ENCODE measurements at regions not wholly inside any gene's neighbourhood (a gene's known extent, or its start where the extent isn't known, plus 50 kb on each side); places are given as distances from the start of the nearest gene placed in this dataset.

- Histone ChIP-seq H3K36me3 (ENCODE audit: low read depth) (no peaks in the 10 kb centered on the region), H3K4me1 (ENCODE audit: low read depth) (no peaks in the 10 kb centered on the region), H3K4me3 (no peak overlapping the region), H3K9me3 (peaks cover 20% of the 10 kb centered on the region)
- ATAC-seq = no peak
- intact Hi-C loops (cut with DNase I, micrococcal nuclease) = no loop called here
- no peak for TF ChIP-seq CTCF (IDR thresholded peaks at IDR 0.05)
- DNase-seq = no peak
These were observed 280.9 kb upstream of the CDH2 start for GRCh38 chr18:28457784-28458183.

- intact Hi-C loops (cut with DNase I, micrococcal nuclease) = no loop called here
- Histone ChIP-seq H3K9me3 (peaks cover 22% of the 10 kb centered on the region), H3K4me3 (no peak overlapping the region), H3K36me3 (ENCODE audit: low read depth) (no peaks in the 10 kb centered on the region), H3K4me1 (ENCODE audit: low read depth) (no peaks in the 10 kb centered on the region)
- ATAC-seq (no peak), DNase-seq (no peak)
- TF ChIP-seq CTCF (IDR thresholded peaks at IDR 0.05) = no peak
These were observed 279.0 kb upstream of the CDH2 start for GRCh38 chr18:28455971-28456370.

- H3K4me3 ChIP-seq = no peak overlapping the region
- no peaks in the 10 kb centered on the region for H3K36me3 ChIP-seq (ENCODE audit: low read depth)
- DNase-seq (no peak), ATAC-seq (no peak)
- intact Hi-C loops (cut with DNase I, micrococcal nuclease) = no loop called here
- no peak for TF ChIP-seq CTCF (IDR thresholded peaks at IDR 0.05)
- H3K4me1 ChIP-seq (ENCODE audit: low read depth) = no peaks in the 10 kb centered on the region
- peaks cover 40% of the 10 kb centered on the region for H3K9me3 ChIP-seq
These were observed 262.9 kb upstream of the CDH2 start for GRCh38 chr18:28439870-28440269.

- no peak for ATAC-seq
- TF ChIP-seq CTCF (IDR thresholded peaks at IDR 0.05) = no peak
- H3K9me3 ChIP-seq = peaks cover 34% of the 10 kb centered on the region
- no peaks in the 10 kb centered on the region for H3K36me3 ChIP-seq (ENCODE audit: low read depth)
- DNase-seq = no peak
- H3K4me3 ChIP-seq = no peak overlapping the region
- no peaks in the 10 kb centered on the region for H3K4me1 ChIP-seq (ENCODE audit: low read depth)
- intact Hi-C loops (cut with DNase I, micrococcal nuclease) = no loop called here
These were observed 261.5 kb upstream of the CDH2 start for GRCh38 chr18:28438381-28438780.

GRCh38 chr18:28432339-28432738 lies 255.4 kb upstream of the CDH2 start:
- no peak for ATAC-seq
- DNase-seq = no peak
- no peaks in the 10 kb centered on the region for H3K4me1 ChIP-seq (ENCODE audit: low read depth)
- no peak overlapping the region for H3K4me3 ChIP-seq
- no peak for TF ChIP-seq CTCF (IDR thresholded peaks at IDR 0.05)
- H3K9me3 ChIP-seq = peaks cover 33% of the 10 kb centered on the region
- intact Hi-C loops (cut with DNase I, micrococcal nuclease) = no loop called here
- H3K36me3 ChIP-seq (ENCODE audit: low read depth) = no peaks in the 10 kb centered on the region

GRCh38 chr18:28425886-28426285 lies 249.0 kb upstream of the CDH2 start:
- no peak for ATAC-seq
- no peak for DNase-seq
- Histone ChIP-seq H3K36me3 (ENCODE audit: low read depth) (no peaks in the 10 kb centered on the region), H3K4me1 (ENCODE audit: low read depth) (no peaks in the 10 kb centered on the region), H3K4me3 (no peak overlapping the region), H3K9me3 (peaks cover 39% of the 10 kb centered on the region)
- intact Hi-C loops (cut with DNase I, micrococcal nuclease) = no loop called here
- TF ChIP-seq CTCF (IDR thresholded peaks at IDR 0.05) = no peak

Data from mucosa of descending colon (tissue), 3 donors.